Right atrium auricular region (tissue), 2 donors: ENCODE measurements at regions not wholly inside any gene's neighbourhood (a gene's known extent, or its start where the extent isn't known, plus 50 kb on each side); places are given as distances from the start of the nearest gene placed in this dataset.

Experiments used
- DNase-seq: peaks from one replicate; pipeline ENCODE4 v3.0.0-alpha.2; 2019; ENCODE audit warnings: low spot score
- H3K27ac ChIP-seq, 2 donors: fragments of 200-600 bp; sonication (generic); 1 replicate in 1 of 2; 2 replicates in 1 of 2; pipeline ENCODE4 v1.5.1; 2016 to 2019
- H3K27me3 ChIP-seq, 2 donors: fragments of 200-600 bp; sonication (generic); one replicate each; pipeline versions ENCODE4 v1.5.1 to v1.6.0; 2017 to 2019
- H3K36me3 ChIP-seq: fragments of 200-600 bp; sonication (generic); one replicate; pipeline ENCODE4 v1.5.1; 2016
- H3K4me1 ChIP-seq, 2 donors: fragments of 200-600 bp; sonication (generic); one replicate each; pipeline versions ENCODE4 v1.5.1 to v1.6.0; 2017 to 2019
- H3K4me3 ChIP-seq, 2 donors: fragments of 200-600 bp; sonication (generic); 1 replicate in 1 of 2; 2 replicates in 1 of 2; pipeline ENCODE4 v1.5.1; 2017 to 2019; ENCODE audit warnings: mild to moderate bottlenecking in 1 of 2, moderate library complexity in 1 of 2
- H3K9me3 ChIP-seq, 2 donors: fragments of 200-600 bp; sonication (generic); one replicate each; pipeline ENCODE4 v1.5.1; 2019
- TF ChIP-seq, protein P1 (sequence below), 2 donors: fragments of 200-600 bp; sonication (generic); IDR thresholded peaks; one replicate each; pipeline ENCODE4 v1.5.1; 2019; ENCODE audit warnings: antibody characterized with exemption in 2 of 2

DNA sequence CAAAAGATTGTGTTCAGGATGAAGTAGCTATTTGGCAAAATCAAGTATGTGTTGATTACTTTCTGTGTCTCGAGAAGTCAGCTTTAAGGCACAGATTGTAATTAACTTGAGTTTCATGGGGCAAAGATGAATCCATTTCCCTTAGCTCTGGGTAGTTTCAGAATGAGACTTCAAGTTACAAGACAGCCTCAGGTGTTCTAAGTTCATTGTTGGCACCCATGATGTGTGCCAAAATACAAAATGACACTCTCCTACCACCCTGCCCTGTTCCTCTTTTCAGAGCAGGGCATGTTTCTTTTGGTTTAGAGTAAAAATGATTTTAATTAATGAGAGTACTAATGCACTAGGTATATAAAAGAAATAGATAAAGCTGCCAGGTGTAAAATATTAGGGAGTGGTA is 797.6 kb upstream of the POT1 start:
- no peak for DNase-seq
- H3K36me3 ChIP-seq = no peaks in the 10 kb centered on the region
- TF ChIP-seq, protein P1, sequence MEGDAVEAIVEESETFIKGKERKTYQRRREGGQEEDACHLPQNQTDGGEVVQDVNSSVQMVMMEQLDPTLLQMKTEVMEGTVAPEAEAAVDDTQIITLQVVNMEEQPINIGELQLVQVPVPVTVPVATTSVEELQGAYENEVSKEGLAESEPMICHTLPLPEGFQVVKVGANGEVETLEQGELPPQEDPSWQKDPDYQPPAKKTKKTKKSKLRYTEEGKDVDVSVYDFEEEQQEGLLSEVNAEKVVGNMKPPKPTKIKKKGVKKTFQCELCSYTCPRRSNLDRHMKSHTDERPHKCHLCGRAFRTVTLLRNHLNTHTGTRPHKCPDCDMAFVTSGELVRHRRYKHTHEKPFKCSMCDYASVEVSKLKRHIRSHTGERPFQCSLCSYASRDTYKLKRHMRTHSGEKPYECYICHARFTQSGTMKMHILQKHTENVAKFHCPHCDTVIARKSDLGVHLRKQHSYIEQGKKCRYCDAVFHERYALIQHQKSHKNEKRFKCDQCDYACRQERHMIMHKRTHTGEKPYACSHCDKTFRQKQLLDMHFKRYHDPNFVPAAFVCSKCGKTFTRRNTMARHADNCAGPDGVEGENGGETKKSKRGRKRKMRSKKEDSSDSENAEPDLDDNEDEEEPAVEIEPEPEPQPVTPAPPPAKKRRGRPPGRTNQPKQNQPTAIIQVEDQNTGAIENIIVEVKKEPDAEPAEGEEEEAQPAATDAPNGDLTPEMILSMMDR (IDR thresholded peaks at IDR 0.05) = no peak

DNA sequence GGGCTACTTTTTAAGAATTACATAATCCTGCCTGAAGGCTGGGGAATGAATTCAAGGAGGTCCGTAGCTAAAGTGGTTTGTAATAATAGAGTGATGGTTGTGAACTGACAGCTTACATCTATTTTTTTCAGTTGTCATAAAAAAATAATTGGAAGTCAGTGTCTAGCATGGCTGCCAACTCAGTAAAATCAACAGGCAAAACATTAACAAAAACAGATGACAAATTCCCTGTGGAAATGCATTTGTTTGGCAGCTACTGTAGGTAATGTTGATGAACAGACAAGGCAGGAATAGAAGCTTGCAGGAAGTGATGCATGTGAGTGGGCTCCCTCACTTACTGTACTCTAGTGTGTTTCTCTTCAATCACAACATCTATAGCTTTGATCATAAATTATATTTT is 766.0 kb upstream of the POT1 start:
- Histone ChIP-seq H3K36me3 (no peaks in the 10 kb centered on the region), H3K27ac (no peak overlapping the region), H3K27me3 (no peaks in the 10 kb centered on the region), H3K9me3 (no peaks in the 10 kb centered on the region), H3K4me1 (no peaks in the 10 kb centered on the region), H3K4me3 (no peak overlapping the region)
- TF ChIP-seq, protein P1 (IDR thresholded peaks at IDR 0.05) = no peak
- DNase-seq = no peak

More for the DNA sequence above, 797.6 kb upstream of the POT1 start:
- Histone ChIP-seq H3K9me3 (no peaks in the 10 kb centered on the region), H3K4me3 (no peak overlapping the region), H3K27me3 (no peaks in the 10 kb centered on the region), H3K27ac (no peak overlapping the region), H3K4me1 (no peaks in the 10 kb centered on the region)

DNA sequence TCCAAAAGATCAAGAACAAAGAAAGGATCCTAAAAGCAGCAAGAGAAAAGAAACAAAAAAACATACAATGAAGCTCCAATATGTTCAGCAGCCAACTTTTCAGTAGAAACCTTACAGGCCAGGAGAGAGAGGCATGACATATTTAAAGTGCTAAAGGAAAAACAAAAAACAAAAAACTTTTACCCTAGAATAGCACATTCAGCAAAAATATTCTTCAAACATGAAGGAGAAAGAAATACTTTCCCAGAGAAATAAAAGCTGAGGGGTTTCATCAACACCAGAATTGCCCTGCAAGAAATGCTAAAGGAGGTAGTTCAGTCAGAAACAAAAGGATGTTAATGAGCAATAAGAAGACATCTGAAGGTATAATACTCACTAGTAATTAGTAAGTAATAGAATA is 753.5 kb upstream of the POT1 start:
- no peaks in the 10 kb centered on the region for H3K36me3 ChIP-seq
- no peak overlapping the region for H3K4me3 ChIP-seq
- H3K9me3 ChIP-seq = peaks cover 0 to 4% of the 10 kb centered on the region in 2 donors

DNA sequence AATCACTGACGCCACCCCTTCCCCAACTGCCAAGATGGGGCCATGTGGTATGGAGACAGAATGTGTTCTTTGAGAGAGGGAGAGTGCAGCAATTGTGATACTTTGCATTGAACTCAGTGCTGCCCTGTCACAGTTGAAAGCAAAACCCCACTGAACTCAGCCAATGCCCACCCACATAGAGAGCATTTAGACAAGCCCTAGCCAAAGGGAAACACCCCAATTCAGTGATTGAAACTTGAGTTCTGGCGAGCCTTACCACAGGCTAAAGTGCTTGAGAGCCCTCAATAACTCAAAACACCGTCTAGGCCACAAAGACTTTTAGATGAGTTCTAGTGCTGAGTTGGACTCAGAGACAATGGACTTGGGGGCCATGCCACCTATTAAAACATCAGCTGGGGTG is 751.9 kb upstream of the POT1 start:
- H3K27ac ChIP-seq = no peak overlapping the region
- H3K4me1 ChIP-seq = no peaks in the 10 kb centered on the region
- TF ChIP-seq, protein P1 (IDR thresholded peaks at IDR 0.05) = no peak
- H3K4me3 ChIP-seq = no peak overlapping the region
- no peaks in the 10 kb centered on the region for H3K27me3 ChIP-seq
- H3K9me3 ChIP-seq = peaks cover 0 to 4% of the 10 kb centered on the region in 2 donors
- no peaks in the 10 kb centered on the region for H3K36me3 ChIP-seq
- no peak for DNase-seq

More for the DNA sequence above, 753.5 kb upstream of the POT1 start:
- DNase-seq = no peak
- TF ChIP-seq, protein P1 (IDR thresholded peaks at IDR 0.05) = no peak
- no peaks in the 10 kb centered on the region for H3K27me3 ChIP-seq
- no peak overlapping the region for H3K27ac ChIP-seq
- H3K4me1 ChIP-seq = no peaks in the 10 kb centered on the region

DNA sequence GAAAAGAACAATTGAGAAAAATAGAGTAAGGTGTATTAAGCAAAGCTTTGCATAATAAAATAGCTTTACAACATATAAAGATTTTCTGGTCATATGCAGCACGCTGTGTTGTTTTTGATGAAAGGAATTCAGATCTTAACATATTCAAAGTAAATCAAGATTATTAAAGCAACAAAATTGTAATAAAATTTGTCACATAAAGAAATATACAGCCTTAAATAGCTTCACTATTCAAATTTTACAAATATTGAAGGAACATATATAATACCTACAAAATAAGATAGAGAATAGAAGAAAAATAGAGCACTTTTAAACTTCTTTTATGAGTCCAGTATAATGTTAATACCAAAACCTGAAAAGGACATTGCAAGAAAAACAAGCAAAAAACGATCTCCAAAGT is 749.1 kb upstream of the POT1 start:
- Histone ChIP-seq H3K27me3 (no peaks in the 10 kb centered on the region), H3K36me3 (no peaks in the 10 kb centered on the region), H3K9me3 (no peaks in the 10 kb centered on the region), H3K27ac (no peak overlapping the region), H3K4me1 (no peaks in the 10 kb centered on the region), H3K4me3 (no peak overlapping the region)
- no peak for DNase-seq
- TF ChIP-seq, protein P1 (IDR thresholded peaks at IDR 0.05) = no peak

DNA sequence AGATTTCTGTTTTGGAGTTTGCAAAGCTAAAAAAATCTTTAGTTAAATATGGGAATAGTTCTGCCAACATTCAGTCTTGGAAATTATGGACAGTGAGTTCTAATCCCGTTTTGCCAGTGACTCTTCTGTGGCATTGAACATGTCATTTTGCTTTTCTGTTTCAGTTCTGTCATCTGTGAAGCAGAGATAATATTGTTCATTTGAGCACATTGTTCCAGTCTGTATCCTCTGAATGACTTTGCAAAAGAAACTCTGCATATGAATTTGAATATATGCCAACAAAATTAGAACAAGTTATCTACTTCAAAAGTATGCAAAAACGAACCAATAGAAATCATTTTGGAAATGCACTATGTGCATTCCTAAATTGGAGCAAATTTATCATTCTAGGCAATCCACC is 746.0 kb upstream of the POT1 start:
- DNase-seq = no peak
- H3K27ac ChIP-seq = no peak overlapping the region
- H3K4me1 ChIP-seq = no peaks in the 10 kb centered on the region
- H3K9me3 ChIP-seq = no peaks in the 10 kb centered on the region
- H3K27me3 ChIP-seq = no peaks in the 10 kb centered on the region
- no peak overlapping the region for H3K4me3 ChIP-seq
- no peaks in the 10 kb centered on the region for H3K36me3 ChIP-seq
- TF ChIP-seq, protein P1 (IDR thresholded peaks at IDR 0.05) = no peak
